ENCODE measurements at regions not wholly inside any gene's neighbourhood (a gene's known extent, or its start where the extent isn't known, plus 50 kb on each side); places are given as distances from the start of the nearest gene placed in this dataset.

DNA sequence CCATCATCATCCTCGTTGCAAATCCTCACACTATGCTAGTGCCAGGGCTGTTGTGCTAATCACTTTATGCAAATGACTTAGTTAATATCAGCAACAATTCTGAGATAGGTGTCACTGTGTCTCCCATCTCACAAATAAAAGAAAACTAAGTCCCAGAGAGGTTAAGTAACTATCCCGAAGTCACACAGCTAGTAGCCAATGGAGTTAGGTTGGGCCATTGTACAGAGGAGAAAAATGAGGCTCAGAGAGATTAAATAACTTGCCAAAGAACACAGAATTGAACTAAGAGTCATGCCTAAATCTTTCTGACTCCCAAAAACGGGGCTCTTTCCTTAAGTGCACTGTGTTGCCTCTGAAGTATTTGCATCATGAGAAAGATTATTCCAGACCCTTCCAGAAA is 146.4 kb downstream of the MIS18A start:
- 8% methylated on average over 3 of the region's 3 CpGs for WGBS (ENCODE audit: insufficient coverage, low coverage, missing lambda C conversion rate)
- Histone ChIP-seq H3K9ac (ENCODE audit: insufficient read depth in 1 of 2, low read depth in 2 of 2, low read length in 2 of 2) (no peak overlapping the region), H3K27me3 (ENCODE audit: control insufficient read depth in 2 of 2, insufficient read depth in 2 of 2, low read length in 2 of 2) (peaks cover 10 to 21% of the 10 kb centered on the region in 2 experiments), H3K9me1 (ENCODE audit: control insufficient read depth, insufficient read depth, low read length) (no peaks in the 10 kb centered on the region), H3K4me3 (no peak overlapping the region), H3K79me2 (ENCODE audit: control insufficient read depth, insufficient read depth, low read length) (no peaks in the 10 kb centered on the region), H3K9me3 (replicated peaks; ENCODE audit: control insufficient read depth, insufficient read depth, low read depth, low read length) (no peaks in the 10 kb centered on the region), H3K27ac (ENCODE audit: extremely low read depth, low read depth, low read length) (no peak overlapping the region), H3K4me2 (ENCODE audit: insufficient read depth, low read length) (peak overlapping the region; percentile 57), H4K20me1 (replicated peaks; ENCODE audit: control insufficient read depth, insufficient read depth, low read length) (no peaks in the 10 kb centered on the region), H3K4me1 (replicated peaks in 1 of 2; ENCODE audit: control insufficient read depth in 2 of 2, insufficient read depth in 2 of 2, low read length in 2 of 2) (peaks cover 4 to 11% of the 10 kb centered on the region in 2 experiments; a peak in 2 of 5 replicates), H2AFZ (ENCODE audit: low read depth, low read length) (no peak overlapping the region; the same call in 1 of the 2 replicates), H3K36me3 (ENCODE audit: control insufficient read depth, insufficient read depth, low read length) (no peaks in the 10 kb centered on the region)
- in situ Hi-C loops (cut with MboI) (no loop called here), intact Hi-C loops (cut with micrococcal nuclease) (no loop called here)
- DNase-seq (ENCODE audit: extremely low read depth in 1 of 4, low spot score in 3 of 4): no peak
- ChIA-PET CTCF (ENCODE audit: low intra/inter-chr PET ratio) (no interaction called here), POLR2A (interaction anchor here (1.0 kb wide), 1 partner anchor 8 kb away, joined by 3 read pairs; no protein-coding TSS in a partner anchor)
- no peak for ATAC-seq
- FAIRE-seq: no peak
- no TSS peak for BruUV-seq (replicated peaks)
- TF ChIP-seq HMG20A (CRISPR knock-in tag; conservative IDR thresholded peaks at IDR 0.05): no peak
- TF ChIP-seq ZNF165 (CRISPR knock-in tag; IDR thresholded peaks at IDR 0.05; ENCODE audit: borderline replicate concordance): no peak
- TF ChIP-seq HDAC2 (IDR thresholded peaks at IDR 0.05): 0 out of 2 replicates have a peak, but pooled peaks have one; percentile 13
- TF ChIP-seq HNRNPK (IDR thresholded peaks at IDR 0.05; ENCODE audit: low read depth, low read length, poor library complexity, severe bottlenecking): no peak
- no peak for TF ChIP-seq HNRNPUL1 (IDR thresholded peaks at IDR 0.05; ENCODE audit: low read length)
- TF ChIP-seq MYBL2 (IDR thresholded peaks at IDR 0.05; ENCODE audit: low read depth): no peak
- TF ChIP-seq MYBL2 (CRISPR knock-in tag; IDR thresholded peaks at IDR 0.05; ENCODE audit: borderline replicate concordance): no peak
- no peak for TF ChIP-seq TAF7 (tag; IDR thresholded peaks at IDR 0.05)
- TF ChIP-seq BCOR (IDR thresholded peaks at IDR 0.05): peak; percentile 75
- TF ChIP-seq RBBP5 (IDR thresholded peaks at IDR 0.05; ENCODE audit: borderline replicate concordance, insufficient read depth, low read length, poor library complexity, severe bottlenecking): no peak
- TF ChIP-seq, protein P1, sequence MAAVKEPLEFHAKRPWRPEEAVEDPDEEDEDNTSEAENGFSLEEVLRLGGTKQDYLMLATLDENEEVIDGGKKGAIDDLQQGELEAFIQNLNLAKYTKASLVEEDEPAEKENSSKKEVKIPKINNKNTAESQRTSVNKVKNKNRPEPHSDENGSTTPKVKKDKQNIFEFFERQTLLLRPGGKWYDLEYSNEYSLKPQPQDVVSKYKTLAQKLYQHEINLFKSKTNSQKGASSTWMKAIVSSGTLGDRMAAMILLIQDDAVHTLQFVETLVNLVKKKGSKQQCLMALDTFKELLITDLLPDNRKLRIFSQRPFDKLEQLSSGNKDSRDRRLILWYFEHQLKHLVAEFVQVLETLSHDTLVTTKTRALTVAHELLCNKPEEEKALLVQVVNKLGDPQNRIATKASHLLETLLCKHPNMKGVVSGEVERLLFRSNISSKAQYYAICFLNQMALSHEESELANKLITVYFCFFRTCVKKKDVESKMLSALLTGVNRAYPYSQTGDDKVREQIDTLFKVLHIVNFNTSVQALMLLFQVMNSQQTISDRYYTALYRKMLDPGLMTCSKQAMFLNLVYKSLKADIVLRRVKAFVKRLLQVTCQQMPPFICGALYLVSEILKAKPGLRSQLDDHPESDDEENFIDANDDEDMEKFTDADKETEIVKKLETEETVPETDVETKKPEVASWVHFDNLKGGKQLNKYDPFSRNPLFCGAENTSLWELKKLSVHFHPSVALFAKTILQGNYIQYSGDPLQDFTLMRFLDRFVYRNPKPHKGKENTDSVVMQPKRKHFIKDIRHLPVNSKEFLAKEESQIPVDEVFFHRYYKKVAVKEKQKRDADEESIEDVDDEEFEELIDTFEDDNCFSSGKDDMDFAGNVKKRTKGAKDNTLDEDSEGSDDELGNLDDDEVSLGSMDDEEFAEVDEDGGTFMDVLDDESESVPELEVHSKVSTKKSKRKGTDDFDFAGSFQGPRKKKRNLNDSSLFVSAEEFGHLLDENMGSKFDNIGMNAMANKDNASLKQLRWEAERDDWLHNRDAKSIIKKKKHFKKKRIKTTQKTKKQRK (IDR thresholded peaks at IDR 0.05; ENCODE audit: borderline replicate concordance, low read depth, low read length): no peak
- peak; percentile 78 for TF ChIP-seq RBM25 (IDR thresholded peaks at IDR 0.05; ENCODE audit: low read depth, low read length, severe bottlenecking)
- TF ChIP-seq ZFP36 (IDR thresholded peaks at IDR 0.05; ENCODE audit: low read depth, low read length, partially characterized antibody): peak; percentile 56
- TF ChIP-seq ZNF766 (CRISPR knock-in tag; conservative IDR thresholded peaks at IDR 0.05): no peak
- no peak for TF ChIP-seq BACH1 (tag; IDR thresholded peaks at IDR 0.05)
- no peak for TF ChIP-seq STAT5B (CRISPR knock-in tag; IDR thresholded peaks at IDR 0.05)
- TF ChIP-seq TCFL5 (CRISPR knock-in tag; conservative IDR thresholded peaks at IDR 0.05): no peak
- no peak for TF ChIP-seq ZNF121 (CRISPR knock-in tag; conservative IDR thresholded peaks at IDR 0.05)
- peak in 1 of 2 experiments; percentile 40; a peak in 1 of 4 replicates for TF ChIP-seq KDM1A (IDR thresholded peaks at IDR 0.05)
- no peak for TF ChIP-seq SMC3 (conservative IDR thresholded peaks at IDR 0.05; ENCODE audit: insufficient read depth, low read depth, low read length)
- 0 out of 4 replicates have a peak, but pooled peaks of 1 of the 2 experiments have one; percentile 28 for TF ChIP-seq RCOR1 (IDR thresholded peaks at IDR 0.05; ENCODE audit: borderline replicate concordance in 1 of 2, low read depth in 2 of 2, low read length in 2 of 2)
- no peak for TF ChIP-seq PRMT5 (CRISPR knock-in tag; IDR thresholded peaks at IDR 0.05)
- no peak for TF ChIP-seq ZNF175 (CRISPR knock-in tag; IDR thresholded peaks at IDR 0.05; ENCODE audit: low read depth)
